ENCODE measurements at regions not wholly inside any gene's neighbourhood (a gene's known extent, or its start where the extent isn't known, plus 50 kb on each side); places are given as distances from the start of the nearest gene placed in this dataset.

DNA sequence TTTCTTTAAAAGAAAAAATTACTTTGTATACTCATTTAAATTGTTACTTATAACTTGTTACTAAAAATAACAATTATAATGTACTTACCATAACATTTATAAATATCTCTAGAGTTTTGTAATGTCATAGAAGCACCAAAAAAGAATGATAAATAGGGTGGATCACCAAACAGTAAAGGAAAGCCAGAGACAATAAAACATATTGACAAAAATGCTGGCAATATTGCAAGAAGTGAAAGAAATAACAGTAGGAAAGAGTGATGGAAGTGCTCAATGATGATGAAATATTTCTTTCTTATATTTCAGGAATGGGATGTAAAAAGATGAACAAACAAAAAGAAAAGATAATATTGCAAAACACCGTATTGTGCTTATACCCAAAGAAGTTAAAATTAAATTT lies 301.7 kb downstream of the CENPW start:
- TF ChIP-seq, protein P1, sequence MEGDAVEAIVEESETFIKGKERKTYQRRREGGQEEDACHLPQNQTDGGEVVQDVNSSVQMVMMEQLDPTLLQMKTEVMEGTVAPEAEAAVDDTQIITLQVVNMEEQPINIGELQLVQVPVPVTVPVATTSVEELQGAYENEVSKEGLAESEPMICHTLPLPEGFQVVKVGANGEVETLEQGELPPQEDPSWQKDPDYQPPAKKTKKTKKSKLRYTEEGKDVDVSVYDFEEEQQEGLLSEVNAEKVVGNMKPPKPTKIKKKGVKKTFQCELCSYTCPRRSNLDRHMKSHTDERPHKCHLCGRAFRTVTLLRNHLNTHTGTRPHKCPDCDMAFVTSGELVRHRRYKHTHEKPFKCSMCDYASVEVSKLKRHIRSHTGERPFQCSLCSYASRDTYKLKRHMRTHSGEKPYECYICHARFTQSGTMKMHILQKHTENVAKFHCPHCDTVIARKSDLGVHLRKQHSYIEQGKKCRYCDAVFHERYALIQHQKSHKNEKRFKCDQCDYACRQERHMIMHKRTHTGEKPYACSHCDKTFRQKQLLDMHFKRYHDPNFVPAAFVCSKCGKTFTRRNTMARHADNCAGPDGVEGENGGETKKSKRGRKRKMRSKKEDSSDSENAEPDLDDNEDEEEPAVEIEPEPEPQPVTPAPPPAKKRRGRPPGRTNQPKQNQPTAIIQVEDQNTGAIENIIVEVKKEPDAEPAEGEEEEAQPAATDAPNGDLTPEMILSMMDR (conservative IDR thresholded peaks at IDR 0.05; ENCODE audit: low read depth, low read length) = no peak
- TF ChIP-seq EZH2 (IDR thresholded peaks at IDR 0.05; ENCODE audit: low read length, unreplicated experiment) = no peak
